ENCODE measurements at regions not wholly inside any gene's neighbourhood (a gene's known extent, or its start where the extent isn't known, plus 50 kb on each side); places are given as distances from the start of the nearest gene placed in this dataset.

- DNase-seq, result peak; percentile 10
Measured at GRCh38 chr14:105849933-105850626, 323.7 kb downstream of the TMEM121 start.

DNA sequence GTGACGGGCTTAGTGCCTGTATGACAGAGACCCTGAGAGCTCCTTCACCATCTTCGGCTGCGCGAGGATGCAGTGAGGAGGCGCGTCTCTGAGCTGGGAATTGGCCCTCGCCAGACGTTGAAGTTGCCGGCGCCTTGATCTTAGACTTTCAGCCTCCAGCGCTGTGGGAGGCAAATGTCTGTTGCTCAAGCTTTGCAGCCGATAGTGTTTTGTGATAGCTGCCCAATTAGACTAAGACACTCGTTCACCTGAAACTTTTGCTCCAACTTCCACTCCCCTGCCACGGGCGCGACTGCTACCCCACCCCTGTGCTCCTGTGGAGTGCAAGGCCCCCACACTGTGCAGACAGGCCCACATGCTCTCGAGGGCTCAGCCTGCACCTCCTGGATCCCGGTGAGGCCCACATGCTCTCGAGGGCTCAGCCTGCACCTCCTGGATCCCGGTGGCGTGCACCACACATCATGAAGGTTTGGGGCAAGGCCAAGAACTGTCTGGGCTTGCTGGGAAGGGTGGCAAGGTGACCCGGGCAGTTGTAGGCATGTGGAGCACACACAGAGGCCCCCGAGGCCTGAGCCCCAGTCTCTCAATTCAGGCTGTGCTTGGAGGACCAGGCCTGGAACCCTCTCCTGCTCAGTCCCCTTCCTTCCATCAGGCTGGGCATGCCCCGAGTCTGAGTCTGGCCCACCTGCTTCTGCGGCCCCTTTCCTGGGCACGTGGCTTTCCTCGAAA lies 324.6 kb downstream of the TMEM121 start:
- DNase-seq, result no peak

GRCh38 chr14:105851716-105852377 lies 325.5 kb downstream of the TMEM121 start:
- peak; percentile 18 for DNase-seq

DNA sequence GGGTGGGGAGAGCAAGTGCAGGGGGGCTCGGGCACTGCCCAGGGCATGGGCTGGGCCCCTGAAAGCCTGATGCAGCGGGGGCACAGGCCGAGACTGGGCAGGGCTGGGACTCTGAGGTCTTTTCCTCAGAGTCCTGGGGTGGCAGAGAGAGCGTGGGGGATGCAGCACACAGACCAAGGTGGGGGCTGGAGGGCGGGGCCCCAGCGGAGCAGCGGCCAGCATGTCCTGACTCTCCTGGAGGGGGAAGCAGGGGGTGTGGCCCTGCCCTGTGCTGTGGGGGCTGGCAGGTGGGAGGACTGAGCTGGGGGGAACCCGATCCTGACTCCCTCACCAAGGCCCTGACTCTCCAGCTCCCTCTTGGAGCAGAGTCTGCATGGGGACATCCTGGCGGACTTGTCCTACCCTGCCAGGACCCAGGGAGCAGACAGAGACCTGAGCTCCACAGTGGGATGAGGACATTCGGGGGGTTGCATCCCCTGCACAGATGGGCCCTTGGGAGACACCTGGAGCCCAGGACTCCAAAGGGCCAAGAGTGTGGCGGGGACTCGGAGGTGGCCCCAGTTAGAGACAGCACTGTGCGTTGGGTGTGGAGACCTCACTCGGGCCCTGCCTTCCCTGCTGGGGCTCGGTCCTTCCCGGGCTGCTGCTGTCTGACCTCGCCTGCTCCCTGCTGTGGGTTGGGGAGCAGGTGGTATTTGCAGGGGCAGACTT lies 326.1 kb downstream of the TMEM121 start:
- DNase-seq, result peak; percentile 17

GRCh38 chr14:105853089-105853906 lies 326.9 kb downstream of the TMEM121 start:
- no peak for DNase-seq

GRCh38 chr14:105853907-105854599 lies 327.7 kb downstream of the TMEM121 start:
- DNase-seq, result no peak

DNA sequence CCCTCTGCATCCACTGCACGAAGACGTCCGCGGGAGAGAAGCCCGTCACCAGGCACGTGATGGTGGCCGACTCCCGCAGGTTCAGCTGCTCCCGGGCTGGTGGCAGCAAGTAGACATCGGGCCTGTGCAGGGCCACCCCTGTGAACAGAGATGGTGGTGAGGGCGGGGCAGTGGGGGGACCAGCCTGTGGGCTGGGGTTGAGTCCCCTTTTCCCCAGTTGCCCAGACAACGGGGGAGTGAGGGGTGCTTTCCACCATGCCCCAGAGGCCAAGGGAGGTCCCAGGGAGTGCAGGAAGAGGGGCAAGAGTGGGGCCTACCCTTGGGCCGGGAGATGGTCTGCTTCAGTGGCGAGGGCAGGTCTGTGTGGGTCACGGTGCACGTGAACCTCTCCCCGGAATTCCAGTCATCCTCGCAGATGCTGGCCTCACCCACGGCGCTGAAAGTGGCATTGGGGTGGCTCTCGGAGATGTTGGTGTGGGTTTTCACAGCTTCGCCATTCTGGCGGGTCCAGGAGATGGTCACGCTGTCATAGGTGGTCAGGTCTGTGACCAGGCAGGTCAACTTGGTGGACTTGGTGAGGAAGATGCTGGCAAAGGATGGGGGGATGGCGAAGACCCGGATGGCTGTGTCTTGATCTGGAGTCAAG lies 328.3 kb downstream of the TMEM121 start:
- no peak for DNase-seq

DNA sequence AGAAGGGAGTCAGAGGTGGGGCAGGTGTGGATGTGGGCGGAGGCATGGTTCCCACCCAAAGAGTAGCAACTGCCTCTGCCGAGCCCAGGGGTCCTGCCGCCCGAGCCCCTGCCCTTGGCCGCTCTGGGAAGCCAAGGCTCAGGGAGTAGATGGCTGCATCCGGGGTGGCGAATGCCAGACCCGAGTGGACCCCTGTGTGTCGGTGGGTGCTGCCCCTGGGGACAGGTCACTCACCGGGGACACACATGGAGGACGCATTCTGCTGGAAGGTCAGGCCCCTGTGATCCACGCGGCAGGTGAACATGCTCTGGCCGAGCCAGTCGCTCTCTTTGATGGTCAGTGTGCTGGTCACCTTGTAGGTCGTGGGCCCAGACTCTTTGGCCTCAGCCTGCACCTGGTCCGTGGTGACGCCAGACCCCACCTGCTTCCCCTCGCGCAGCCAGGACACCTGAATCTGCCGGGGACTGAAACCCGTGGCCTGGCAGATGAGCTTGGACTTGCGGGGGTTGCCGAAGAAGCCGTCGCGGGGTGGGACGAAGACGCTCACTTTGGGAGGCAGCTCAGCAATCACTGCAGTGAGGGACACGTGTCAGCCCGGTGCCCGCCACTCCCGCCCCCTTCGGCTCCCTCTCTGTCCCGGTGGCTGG lies 329.0 kb downstream of the TMEM121 start:
- no peak for DNase-seq

DNA sequence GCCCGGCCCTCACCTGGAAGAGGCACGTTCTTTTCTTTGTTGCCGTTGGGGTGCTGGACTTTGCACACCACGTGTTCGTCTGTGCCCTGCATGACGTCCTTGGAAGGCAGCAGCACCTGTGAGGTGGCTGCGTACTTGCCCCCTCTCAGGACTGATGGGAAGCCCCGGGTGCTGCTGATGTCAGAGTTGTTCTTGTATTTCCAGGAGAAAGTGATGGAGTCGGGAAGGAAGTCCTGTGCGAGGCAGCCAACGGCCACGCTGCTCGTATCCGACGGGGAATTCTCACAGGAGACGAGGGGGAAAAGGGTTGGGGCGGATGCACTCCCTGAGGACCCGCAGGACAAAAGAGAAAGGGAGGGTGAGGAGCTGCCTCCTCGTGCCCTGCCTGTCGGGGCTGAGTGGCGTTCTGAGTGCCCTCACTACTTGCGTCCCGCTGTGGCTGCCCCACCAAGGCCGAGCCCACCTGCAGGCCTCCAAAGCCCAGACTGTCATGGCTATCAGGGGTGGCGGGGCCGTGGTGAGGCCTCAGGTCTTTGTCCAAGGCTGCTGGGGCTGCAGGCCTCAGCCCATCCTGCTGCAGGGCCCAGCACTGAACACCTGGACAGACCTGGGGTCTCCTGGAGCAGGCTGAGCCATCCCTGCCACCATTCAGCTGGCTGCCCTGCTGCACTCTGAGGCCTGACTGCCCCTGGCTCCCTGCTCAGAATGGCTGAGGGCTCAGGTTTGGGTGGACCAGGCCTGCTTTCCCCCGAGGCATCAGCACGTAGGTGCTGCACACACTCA lies 329.7 kb downstream of the TMEM121 start:
- no peak for DNase-seq

DNA sequence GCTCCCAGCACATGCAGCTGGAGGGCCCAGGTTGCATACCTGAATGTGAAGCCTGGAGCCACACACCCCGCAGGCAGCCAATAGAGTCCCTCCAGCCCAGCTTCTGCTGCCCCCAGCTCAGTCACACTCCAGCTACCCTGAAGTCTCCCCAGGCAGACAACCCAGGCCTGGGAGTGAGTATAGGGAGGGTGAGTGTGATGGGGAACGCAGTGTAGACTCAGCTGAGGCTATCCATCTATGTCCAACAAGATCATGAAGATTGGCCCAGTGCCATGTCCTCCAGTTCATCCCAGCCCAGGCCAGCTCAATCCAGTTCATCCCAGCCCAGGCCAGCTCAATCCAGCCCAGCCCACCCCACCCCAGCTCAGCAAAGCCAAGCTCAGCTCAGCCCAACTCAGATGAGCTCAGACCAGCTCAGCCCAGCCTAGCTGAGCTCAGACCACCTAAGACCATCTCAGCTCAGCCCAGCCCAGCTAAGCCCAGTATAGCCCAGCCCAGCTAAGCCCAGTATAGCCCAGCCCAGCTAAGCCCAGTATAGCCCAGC lies 330.4 kb downstream of the TMEM121 start:
- DNase-seq, result peak; percentile 13

DNA sequence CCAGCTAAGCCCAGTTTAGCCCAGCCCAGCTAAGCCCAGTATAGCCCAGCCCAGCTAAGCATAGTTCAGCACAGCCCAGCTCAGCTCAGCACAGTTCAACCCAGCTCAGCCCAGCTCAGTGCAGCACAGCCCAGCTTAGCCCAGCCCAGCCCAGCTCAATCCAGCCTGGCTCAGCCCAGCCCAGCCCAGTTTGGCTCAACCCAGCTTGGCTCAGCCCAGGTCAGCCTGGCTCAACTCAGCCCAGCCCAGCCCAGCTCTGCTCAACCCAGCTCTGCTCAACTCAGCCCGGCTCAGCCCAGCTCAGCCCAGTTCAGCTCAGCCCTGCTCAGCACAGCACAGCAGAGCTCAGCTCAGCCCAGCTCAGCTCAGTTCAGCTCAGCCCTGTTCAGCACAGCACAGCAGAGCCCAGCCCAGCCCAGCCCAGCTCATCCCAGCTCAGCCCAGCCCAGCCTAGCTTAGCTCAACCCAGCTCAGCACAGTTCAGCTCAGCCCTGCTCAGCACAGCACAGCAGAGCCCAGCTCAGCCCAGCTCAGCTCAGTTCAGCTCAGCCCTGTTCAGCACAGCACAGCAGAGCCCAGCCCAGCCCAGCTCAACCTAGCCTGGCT lies 330.9 kb downstream of the TMEM121 start:
- DNase-seq, result peak; percentile 19

- peak; percentile 14 for DNase-seq
Measured at GRCh38 chr14:105857826-105858675, 331.7 kb downstream of the TMEM121 start.

GRCh38 chr14:105858676-105859025 lies 332.3 kb downstream of the TMEM121 start:
- no peak for DNase-seq

DNA sequence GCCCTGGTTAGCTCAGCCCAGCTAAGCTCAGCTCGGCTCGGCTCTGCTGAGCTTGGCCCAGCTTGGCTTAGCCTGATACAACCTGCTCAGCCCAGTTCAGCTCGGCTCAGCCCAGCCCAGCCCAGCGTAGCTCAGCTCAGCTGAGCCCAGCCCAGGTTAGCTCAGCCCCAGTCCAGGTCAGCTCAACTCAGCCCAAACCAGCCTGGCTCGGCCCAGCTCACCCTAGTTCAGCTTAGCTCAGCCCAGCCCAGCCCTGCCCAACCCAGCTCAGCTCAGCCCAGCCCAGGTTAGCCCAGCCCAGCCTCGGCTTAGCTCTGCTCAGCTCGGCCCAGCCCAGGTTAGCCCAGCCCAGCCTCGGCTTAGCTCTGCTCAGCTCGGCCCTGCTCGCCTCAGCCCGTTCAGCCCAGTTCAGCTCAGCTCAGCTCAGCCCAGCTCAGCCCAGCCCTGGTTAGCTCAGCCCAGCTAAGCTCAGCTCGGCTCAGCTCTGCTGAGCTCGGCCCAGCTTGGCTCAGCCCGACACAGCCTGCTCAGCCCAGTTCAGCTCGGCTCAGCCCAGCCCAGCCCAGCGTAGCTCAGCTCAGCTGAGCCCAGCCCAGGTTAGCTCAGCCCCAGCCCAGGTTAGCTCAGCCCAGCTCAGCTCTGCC lies 332.8 kb downstream of the TMEM121 start:
- DNase-seq, result peak; percentile 11

- peak; percentile 12 for DNase-seq
Measured at GRCh38 chr14:105859717-105860614, 333.6 kb downstream of the TMEM121 start.

All from left hindlimb (tissue), 1 donor.